Esophagus muscularis mucosa (tissue), 4 donors: ENCODE measurements at regions not wholly inside any gene's neighbourhood (a gene's known extent, or its start where the extent isn't known, plus 50 kb on each side); places are given as distances from the start of the nearest gene placed in this dataset.

Experiments used
- DNase-seq: peaks from one replicate; pipeline ENCODE4 v3.0.0-alpha.2; 2017; ENCODE audit errors: extremely low spot score
- H3K27ac ChIP-seq, 4 donors: fragments of 200-600 bp; sonication (generic); replicated peaks in 1 of 4; 1 replicate in 3 of 4; 2 replicates in 1 of 4; pipeline ENCODE4 v1.5.1; 2016 to 2019; ENCODE audit warnings: mild to moderate bottlenecking in 1 of 4
- H3K27me3 ChIP-seq, 4 donors: fragments of 200-600 bp; sonication (generic); one replicate each; pipeline versions ENCODE4 v1.5.1 to v1.6.0; 2016 to 2019
- H3K36me3 ChIP-seq, 4 donors: fragments of 200-600 bp; sonication (generic); one replicate each; pipeline ENCODE4 v1.5.1; 2016 to 2019
- H3K4me1 ChIP-seq, 4 donors: fragments of 200-600 bp; sonication (generic); one replicate each; pipeline ENCODE4 v1.5.1; 2016 to 2019
- H3K4me3 ChIP-seq, 4 donors: fragments of 200-600 bp; sonication (generic); 1 replicate in 2 of 4; 2 replicates in 2 of 4; pipeline ENCODE4 v1.5.1; 2016 to 2019; ENCODE audit warnings: mild to moderate bottlenecking in 4 of 4, moderate library complexity in 1 of 4
- H3K9me3 ChIP-seq, 4 donors: fragments of 200-600 bp; sonication (generic); 1 replicate in 3 of 4; 2 replicates in 1 of 4; pipeline ENCODE4 v1.5.1; 2016 to 2019
- CTCF ChIP-seq, 3 experiments: fragments of 200-600 bp in 2 of 3; fragments of 450-650 bp in 1 of 3; sonication (generic) in 2 of 3; IDR thresholded peaks; one replicate each; pipeline ENCODE4 v1.5.1; 2017 to 2019; ENCODE audit warnings: antibody characterized with exemption in 3 of 3, mild to moderate bottlenecking in 2 of 3, moderate library complexity in 1 of 3
- EP300 ChIP-seq: sonication (generic); formaldehyde crosslinking; IDR thresholded peaks from one replicate; pipeline ENCODE4 v1.6.1; 2017; ENCODE audit warnings: antibody characterized with exemption
- POLR2A ChIP-seq: fragments of 450-650 bp; IDR thresholded peaks from one replicate; pipeline ENCODE4 v1.6.1; 2017; ENCODE audit warnings: antibody characterized with exemption, moderate library complexity, mild to moderate bottlenecking, low read depth
- POLR2AphosphoS5 ChIP-seq, 2 donors: sonication (generic); formaldehyde crosslinking; IDR thresholded peaks; one replicate each; pipeline ENCODE4 v1.6.1; 2017; ENCODE audit warnings: antibody characterized with exemption in 2 of 2
- WGBS: methylation state at CpG from one replicate; pipeline ENCODE4 v1.1.5; 2018; 5-methylcytosine and 5-hydroxymethylcytosine counted together
- intact Hi-C: fragments of 100-400 bp; cut with DNase I; formaldehyde crosslinking; loops from one replicate; pipeline ENCODE4 v1.15.1; 2023

GRCh38 chr16:64390102-64390501 is 731.8 kb downstream of the CDH11 start:
- no peak for TF ChIP-seq POLR2AphosphoS5 (IDR thresholded peaks at IDR 0.05)
- no peak for TF ChIP-seq POLR2A
- TF ChIP-seq EP300, result no peak
- 82% methylated on average over 4 of the region's 4 CpGs for WGBS

GRCh38 chr16:64384636-64385035 is 737.2 kb downstream of the CDH11 start:
- Histone ChIP-seq H3K27me3 (no peaks in the 10 kb centered on the region), H3K36me3 (no peaks in the 10 kb centered on the region), H3K9me3 (no peaks in the 10 kb centered on the region), H3K4me1 (no peaks in the 10 kb centered on the region), H3K27ac (no peak overlapping the region), H3K4me3 (no peak overlapping the region)
- DNase-seq, result no peak
- intact Hi-C loops, result no loop called here
- WGBS, result 81% methylated on average over 4 of the region's 4 CpGs
- TF ChIP-seq POLR2AphosphoS5 (IDR thresholded peaks at IDR 0.05), result no peak
- no peak for TF ChIP-seq EP300
- TF ChIP-seq CTCF (IDR thresholded peaks at IDR 0.05), result no peak
- TF ChIP-seq POLR2A, result no peak

More at GRCh38 chr16:64390102-64390501, 731.8 kb downstream of the CDH11 start:
- Histone ChIP-seq H3K27me3 (no peaks in the 10 kb centered on the region), H3K4me3 (no peak overlapping the region), H3K4me1 (peaks cover 0 to 22% (median 13%) of the 10 kb centered on the region in 4 donors), H3K27ac (no peak overlapping the region), H3K36me3 (no peaks in the 10 kb centered on the region), H3K9me3 (no peaks in the 10 kb centered on the region)
- DNase-seq, result no peak
- intact Hi-C loops, result no loop called here

- no peak overlapping the region for H3K4me3 ChIP-seq
- WGBS, result 81% methylated on average over 3 of the region's 4 CpGs
- TF ChIP-seq POLR2AphosphoS5 (IDR thresholded peaks at IDR 0.05) (no peak), CTCF (IDR thresholded peaks at IDR 0.05) (no peak), EP300 (no peak), POLR2A (no peak)
- H3K27ac ChIP-seq, result no peak overlapping the region
- H3K36me3 ChIP-seq, result no peaks in the 10 kb centered on the region
- DNase-seq, result no peak
- no peaks in the 10 kb centered on the region for H3K4me1 ChIP-seq
- intact Hi-C loops, result no loop called here
- H3K27me3 ChIP-seq, result no peaks in the 10 kb centered on the region
- no peaks in the 10 kb centered on the region for H3K9me3 ChIP-seq
These were observed 739.9 kb downstream of the CDH11 start for GRCh38 chr16:64381979-64382378.

GRCh38 chr16:64380751-64381150 is 741.1 kb downstream of the CDH11 start:
- H3K4me1 ChIP-seq, result no peaks in the 10 kb centered on the region
- no peaks in the 10 kb centered on the region for H3K27me3 ChIP-seq
- H3K36me3 ChIP-seq, result no peaks in the 10 kb centered on the region
- intact Hi-C loops, result no loop called here
- H3K4me3 ChIP-seq, result no peak overlapping the region
- no peaks in the 10 kb centered on the region for H3K9me3 ChIP-seq
- no peak for DNase-seq
- TF ChIP-seq POLR2AphosphoS5 (IDR thresholded peaks at IDR 0.05) (no peak), EP300 (no peak), POLR2A (no peak), CTCF (IDR thresholded peaks at IDR 0.05) (no peak)
- WGBS, result 60% methylated on average over 1 of the region's 3 CpGs
- no peak overlapping the region for H3K27ac ChIP-seq

DNA sequence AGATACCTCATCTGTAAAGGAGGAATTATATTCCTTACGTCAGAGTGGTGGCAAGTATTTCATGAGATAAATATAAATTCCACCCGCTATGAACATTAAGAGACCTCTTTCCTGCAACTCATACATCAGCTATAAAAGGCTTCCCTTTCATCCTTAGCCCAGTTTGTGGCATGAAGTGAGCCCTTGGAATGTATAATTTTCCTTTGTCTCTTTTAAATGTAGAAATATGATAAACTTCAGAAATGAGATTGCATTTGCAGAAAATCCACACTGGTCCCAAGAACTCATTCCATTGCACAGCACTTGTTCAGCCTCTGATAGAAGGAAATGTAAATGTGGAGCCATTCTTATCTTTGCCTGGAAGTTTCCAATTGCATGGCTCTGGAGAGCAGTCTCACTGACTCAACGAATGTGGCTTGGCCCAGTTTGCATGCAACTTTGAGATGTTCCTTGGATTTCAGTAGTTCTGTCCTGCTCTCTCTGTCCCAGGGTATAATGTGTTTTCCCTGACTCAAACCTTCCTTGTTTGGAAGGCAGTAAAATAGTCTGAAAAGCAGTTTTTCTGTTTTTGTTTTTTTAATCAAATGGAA is 746.4 kb downstream of the CDH11 start:
- intact Hi-C loops, result no loop called here
- DNase-seq, result no peak
- Histone ChIP-seq H3K27me3 (no peaks in the 10 kb centered on the region), H3K36me3 (no peaks in the 10 kb centered on the region), H3K9me3 (no peaks in the 10 kb centered on the region), H3K27ac (no peak overlapping the region), H3K4me3 (no peak overlapping the region), H3K4me1 (peaks cover 0 to 2% (median under 1%) of the 10 kb centered on the region in 4 donors)
- WGBS, result 84% methylated on average over 3 of the region's 3 CpGs
- TF ChIP-seq CTCF (IDR thresholded peaks at IDR 0.05), result no peak
